IPS-18a (cell line): ENCODE measurements at regions not wholly inside any gene's neighbourhood (a gene's known extent, or its start where the extent isn't known, plus 50 kb on each side); places are given as distances from the start of the nearest gene placed in this dataset.
"Not testable (repeated sequence)": the region's sequence is repeated elsewhere in the genome, so short reads cannot be mapped to it uniquely, and the experiment has no call there.

Experiments used
- H3K27ac ChIP-seq: one replicate; pipeline ENCODE4 v1.5.1; 2013; ENCODE audit warnings: low read length
- H3K27me3 ChIP-seq: one replicate; pipeline ENCODE4 v1.6.1; 2013; ENCODE audit warnings: mild to moderate bottlenecking, low read length; ENCODE audit not compliant: control insufficient read depth, insufficient read depth
- H3K36me3 ChIP-seq: one replicate; pipeline ENCODE4 v1.6.1; 2013; ENCODE audit warnings: low read depth, low read length; ENCODE audit not compliant: control insufficient read depth
- H3K4me1 ChIP-seq: one replicate; pipeline ENCODE4 v1.6.1; 2013; ENCODE audit warnings: low read depth, low read length; ENCODE audit not compliant: control insufficient read depth
- H3K4me3 ChIP-seq: one replicate; pipeline ENCODE4 v1.5.1; 2013; ENCODE audit warnings: low read length
- H3K9ac ChIP-seq: one replicate; pipeline ENCODE4 v1.6.1; 2013; ENCODE audit warnings: mild to moderate bottlenecking, low read length, moderate library complexity
- H3K9me3 ChIP-seq: one replicate; pipeline ENCODE4 v1.6.1; 2013; ENCODE audit warnings: low read depth, low read length; ENCODE audit not compliant: control insufficient read depth

DNA sequence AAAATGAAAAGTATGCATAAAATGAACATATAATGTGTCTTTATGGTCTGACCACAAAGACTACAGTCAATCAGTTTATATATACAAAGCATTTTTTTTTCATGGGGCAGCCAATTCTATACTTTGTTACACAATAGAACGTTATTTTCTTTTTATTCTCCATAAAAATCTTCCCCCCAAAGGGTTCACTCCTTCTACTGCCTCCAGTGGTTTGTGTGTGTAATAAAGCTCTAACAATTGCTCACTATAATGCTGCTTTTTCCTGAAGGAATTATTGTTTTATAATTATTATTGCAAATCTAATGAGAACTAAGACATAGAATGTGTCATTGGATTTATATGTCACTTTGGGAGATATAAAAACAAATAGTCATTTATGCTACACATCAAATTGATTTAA is 664.1 kb upstream of the PABPC4L start:
- Histone ChIP-seq H3K36me3 (no peaks in the 10 kb centered on the region), H3K27ac (no peak overlapping the region), H3K4me1 (no peaks in the 10 kb centered on the region), H3K4me3 (no peak overlapping the region), H3K27me3 (no peaks in the 10 kb centered on the region), H3K9me3 (no peaks in the 10 kb centered on the region), H3K9ac (no peak overlapping the region)

DNA sequence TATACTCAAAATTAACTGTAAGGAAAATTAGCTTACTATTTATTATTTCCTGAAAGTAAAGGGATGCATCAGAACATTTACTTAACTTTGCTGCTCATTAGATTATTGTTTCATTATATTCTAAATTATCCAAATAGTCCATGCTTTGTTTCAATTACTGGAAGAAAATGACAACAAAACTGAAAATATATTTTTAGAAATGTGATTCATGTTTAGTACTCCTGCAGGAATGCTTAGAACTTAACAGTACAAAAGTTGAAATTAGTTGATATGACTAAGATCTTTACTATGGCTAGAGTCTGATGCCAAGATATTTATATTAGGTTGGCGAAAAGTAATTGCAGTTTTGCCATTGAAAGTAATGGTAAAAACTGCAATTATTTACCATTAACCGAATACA is 660.5 kb upstream of the PABPC4L start:
- Histone ChIP-seq H3K4me3 (no peak overlapping the region), H3K9ac (no peak overlapping the region), H3K9me3 (no peaks in the 10 kb centered on the region), H3K4me1 (no peaks in the 10 kb centered on the region), H3K27me3 (no peaks in the 10 kb centered on the region), H3K27ac (no peak overlapping the region), H3K36me3 (no peaks in the 10 kb centered on the region)

- no peaks in the 10 kb centered on the region for H3K36me3 ChIP-seq
- H3K4me3 ChIP-seq: no peak overlapping the region
- no peaks in the 10 kb centered on the region for H3K9me3 ChIP-seq
- no peak overlapping the region for H3K27ac ChIP-seq
- H3K4me1 ChIP-seq: no peaks in the 10 kb centered on the region
- no peak overlapping the region for H3K9ac ChIP-seq
- no peaks in the 10 kb centered on the region for H3K27me3 ChIP-seq
Observed at GRCh38 chr4:134848681-134849080, 647.1 kb upstream of the PABPC4L start.

- not testable (repeated sequence) for H3K4me1 ChIP-seq, H3K27ac ChIP-seq, H3K9ac ChIP-seq, H3K27me3 ChIP-seq, H3K4me3 ChIP-seq, H3K9me3 ChIP-seq, H3K36me3 ChIP-seq
Observed at GRCh38 chr4:134830741-134831140, 629.2 kb upstream of the PABPC4L start.

- Histone ChIP-seq H3K36me3 (no peaks in the 10 kb centered on the region), H3K27me3 (no peaks in the 10 kb centered on the region), H3K4me1 (no peaks in the 10 kb centered on the region), H3K27ac (no peak overlapping the region), H3K9ac (no peak overlapping the region), H3K9me3 (peaks cover 4% of the 10 kb centered on the region), H3K4me3 (no peak overlapping the region)
Observed at GRCh38 chr4:134812611-134813010, 611.0 kb upstream of the PABPC4L start.

GRCh38 chr4:134807231-134807745 is 605.7 kb upstream of the PABPC4L start:
- Histone ChIP-seq H3K36me3 (no peaks in the 10 kb centered on the region), H3K27ac (no peak overlapping the region), H3K9ac (no peak overlapping the region), H3K9me3 (no peaks in the 10 kb centered on the region), H3K4me1 (no peaks in the 10 kb centered on the region), H3K27me3 (no peaks in the 10 kb centered on the region), H3K4me3 (no peak overlapping the region)

DNA sequence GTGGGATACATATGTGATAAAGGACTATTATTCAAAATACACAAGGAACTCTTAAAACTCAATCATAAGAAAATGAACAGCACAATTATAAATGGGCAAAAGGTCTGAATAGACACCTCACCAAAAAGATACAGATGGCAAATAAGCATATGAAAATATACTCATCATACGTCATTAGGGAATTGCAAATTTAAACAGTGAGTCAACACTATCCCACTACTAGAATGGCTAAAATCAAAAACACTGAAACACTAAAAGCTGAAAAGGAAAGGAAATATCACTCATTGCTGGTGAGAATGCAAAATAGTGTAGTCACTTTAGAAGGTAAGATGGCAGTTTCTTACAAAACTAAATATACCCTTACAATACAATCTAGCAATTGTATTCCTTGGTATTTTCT is 597.0 kb upstream of the PABPC4L start:
- Histone ChIP-seq H3K27me3 (no peaks in the 10 kb centered on the region), H3K9me3 (no peaks in the 10 kb centered on the region), H3K4me1 (no peaks in the 10 kb centered on the region), H3K9ac (no peak overlapping the region), H3K36me3 (no peaks in the 10 kb centered on the region), H3K4me3 (no peak overlapping the region), H3K27ac (no peak overlapping the region)

DNA sequence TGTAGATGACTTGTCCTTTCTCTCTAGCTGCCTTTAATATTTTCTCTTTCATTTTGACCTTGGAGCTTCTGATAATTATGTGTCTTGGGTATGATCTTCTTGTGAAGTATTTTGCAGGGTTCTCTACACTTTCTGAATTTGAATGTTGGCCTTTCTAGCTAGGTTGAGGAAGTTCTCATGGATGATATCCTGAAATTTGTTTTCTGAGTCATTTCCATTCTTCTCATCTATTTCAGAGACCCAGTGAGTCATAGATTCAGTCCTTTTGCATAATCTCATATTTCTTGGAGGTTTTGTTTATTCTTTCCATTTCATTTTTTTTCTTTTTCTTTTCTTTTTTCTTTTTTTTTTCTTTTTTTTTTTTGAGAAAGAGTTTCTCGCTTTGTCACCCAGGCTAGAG is 585.7 kb upstream of the PABPC4L start:
- Histone ChIP-seq H3K36me3 (no peaks in the 10 kb centered on the region), H3K9ac (no peak overlapping the region), H3K9me3 (no peaks in the 10 kb centered on the region), H3K27ac (no peak overlapping the region), H3K4me1 (no peaks in the 10 kb centered on the region), H3K27me3 (no peaks in the 10 kb centered on the region), H3K4me3 (no peak overlapping the region)

- Histone ChIP-seq H3K4me3 (no peak overlapping the region), H3K27me3 (no peaks in the 10 kb centered on the region), H3K36me3 (no peaks in the 10 kb centered on the region), H3K4me1 (peaks cover 4% of the 10 kb centered on the region), H3K9me3 (no peaks in the 10 kb centered on the region), H3K9ac (no peak overlapping the region), H3K27ac (no peak overlapping the region)
Observed at GRCh38 chr4:134780244-134780643, 578.7 kb upstream of the PABPC4L start.

DNA sequence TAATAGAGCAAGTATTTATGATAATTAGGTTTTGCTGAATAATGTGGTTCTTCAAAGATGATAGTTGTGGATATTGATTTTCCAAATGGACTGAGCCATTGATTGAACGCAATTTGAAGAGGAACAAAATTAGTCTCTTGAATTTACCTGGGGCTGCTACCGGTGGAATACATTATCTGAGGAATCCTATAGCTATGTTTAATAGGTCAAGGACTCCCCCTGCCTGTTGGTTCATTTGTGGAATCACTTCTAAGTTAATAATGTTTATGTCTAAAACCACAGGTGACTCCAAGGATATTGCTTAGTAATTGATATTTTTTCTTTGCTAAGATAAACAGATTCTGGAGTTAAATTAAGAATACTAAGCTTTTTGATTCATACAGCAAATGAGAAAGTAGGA is 576.0 kb upstream of the PABPC4L start:
- Histone ChIP-seq H3K27me3 (no peaks in the 10 kb centered on the region), H3K9ac (no peak overlapping the region), H3K36me3 (no peaks in the 10 kb centered on the region), H3K9me3 (peaks cover 6% of the 10 kb centered on the region), H3K4me1 (peaks cover 4% of the 10 kb centered on the region), H3K27ac (no peak overlapping the region), H3K4me3 (no peak overlapping the region)

- H3K27ac ChIP-seq: no peak overlapping the region
- peaks cover 4% of the 10 kb centered on the region for H3K4me1 ChIP-seq
- no peak overlapping the region for H3K9ac ChIP-seq
- no peaks in the 10 kb centered on the region for H3K36me3 ChIP-seq
- H3K4me3 ChIP-seq: no peak overlapping the region
- no peaks in the 10 kb centered on the region for H3K27me3 ChIP-seq
- peaks cover 6% of the 10 kb centered on the region for H3K9me3 ChIP-seq
Observed at GRCh38 chr4:134773497-134774000, 572.0 kb upstream of the PABPC4L start.

- no peak overlapping the region for H3K4me3 ChIP-seq
- no peak overlapping the region for H3K27ac ChIP-seq
- H3K27me3 ChIP-seq: no peaks in the 10 kb centered on the region
- H3K9ac ChIP-seq: no peak overlapping the region
- H3K36me3 ChIP-seq: no peaks in the 10 kb centered on the region
- H3K9me3 ChIP-seq: no peaks in the 10 kb centered on the region
- H3K4me1 ChIP-seq: no peaks in the 10 kb centered on the region
Observed at GRCh38 chr4:134762053-134762452, 560.5 kb upstream of the PABPC4L start.
